ENCODE measurements at regions not wholly inside any gene's neighbourhood (a gene's known extent, or its start where the extent isn't known, plus 50 kb on each side); places are given as distances from the start of the nearest gene placed in this dataset.

GRCh38 chr6:33929575-33930288 is 125.9 kb upstream of the MLN start:
- TF ChIP-seq EZH2 (IDR thresholded peaks at IDR 0.05; ENCODE audit: low read depth) (no peak), CTCF (conservative IDR thresholded peaks at IDR 0.05) (no peak)
